Endothelial cell of umbilical vein (primary cell): ENCODE measurements at regions not wholly inside any gene's neighbourhood (a gene's known extent, or its start where the extent isn't known, plus 50 kb on each side); places are given as distances from the start of the nearest gene placed in this dataset.

ENCODE experiments used
- CTCF ChIP-seq, 2 donors: IDR thresholded peaks; 1 replicate in 1 of 2; 2 replicates in 1 of 2; pipeline ENCODE4 v1.5.1; 2011; ENCODE audit warnings: low read length in 2 of 2, mild to moderate bottlenecking in 2 of 2, moderate library complexity in 2 of 2, control low read depth in 1 of 2, inconsistent platforms in 1 of 2, low read depth in 1 of 2; ENCODE audit not compliant: insufficient read depth in 1 of 2; ENCODE audit errors: extremely low read depth in 1 of 2
- FOS ChIP-seq: IDR thresholded peaks from 2 replicates; pipeline ENCODE4 v1.6.1; 2011; ENCODE audit warnings: mild to moderate bottlenecking, low read length, moderate library complexity, borderline replicate concordance; ENCODE audit not compliant: insufficient read depth
- JUN ChIP-seq: IDR thresholded peaks from 2 replicates; pipeline ENCODE4 v1.6.1; 2011; ENCODE audit warnings: borderline replicate concordance, low read depth; ENCODE audit not compliant: insufficient read length, insufficient read depth
- MYC ChIP-seq: IDR thresholded peaks from one replicate; pipeline ENCODE4 v1.6.1; 2011; ENCODE audit warnings: mild to moderate bottlenecking, low read depth, low read length
- POLR2A ChIP-seq: IDR thresholded peaks from 2 replicates; pipeline ENCODE4 v1.6.1; 2012; ENCODE audit warnings: low read depth, mild to moderate bottlenecking, control low read depth, low read length

GRCh38 chr20:24131684-24132083 lies 143.1 kb upstream of the GGTLC1 start:
- TF ChIP-seq CTCF (IDR thresholded peaks at IDR 0.05; ENCODE audit: extremely low read depth in 1 of 2, insufficient read depth in 1 of 2, low read depth in 1 of 2, low read length in 2 of 2) (no peak), POLR2A (no peak), MYC (no peak), FOS (peak; percentile 35), JUN (peak; percentile 6)
